Right lobe of liver (tissue), 4 donors: ENCODE measurements at regions not wholly inside any gene's neighbourhood (a gene's known extent, or its start where the extent isn't known, plus 50 kb on each side); places are given as distances from the start of the nearest gene placed in this dataset.

Experiments used
- POLR2A ChIP-seq: fragments of 450-650 bp; IDR thresholded peaks from one replicate; pipeline ENCODE4 v1.6.1; 2017; ENCODE audit warnings: antibody characterized with exemption, mild to moderate bottlenecking
- TF ChIP-seq, protein P1 (sequence below), 4 donors: fragments of 200-600 bp in 3 of 4; fragments of 450-650 bp in 1 of 4; IDR thresholded peaks; one replicate each; pipeline versions ENCODE4 v1.5.1 to v1.8.0; 2016 to 2022; ENCODE audit warnings: antibody characterized with exemption in 4 of 4, mild to moderate bottlenecking in 2 of 4
- donor health status: DM: no; HTN: no; CAD: no.
- donor health status: DM: no; HTN: no; CAD: no.
- donor health status: DM: no; HTN: yes; CAD: no.

DNA sequence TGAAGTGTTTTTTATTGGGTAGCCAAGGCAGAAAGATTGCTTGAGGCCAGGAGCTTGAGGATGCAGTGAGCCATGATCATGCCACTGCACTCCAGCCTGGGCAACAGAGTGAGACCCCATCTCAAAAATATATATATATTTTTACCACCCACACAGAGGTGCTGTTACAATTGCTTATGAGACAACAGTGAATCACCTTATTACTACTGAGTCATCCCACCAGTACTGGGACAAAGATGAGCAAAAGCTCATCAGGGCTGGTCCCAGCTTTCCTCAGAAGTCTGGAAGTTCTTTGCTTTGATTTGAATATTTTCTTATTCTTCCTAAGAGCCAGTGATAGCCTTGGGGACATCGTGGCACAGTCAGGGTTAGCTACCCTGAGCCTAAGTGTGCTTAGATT, 207.7 kb downstream of the SOX2 start:
- TF ChIP-seq, protein P1, sequence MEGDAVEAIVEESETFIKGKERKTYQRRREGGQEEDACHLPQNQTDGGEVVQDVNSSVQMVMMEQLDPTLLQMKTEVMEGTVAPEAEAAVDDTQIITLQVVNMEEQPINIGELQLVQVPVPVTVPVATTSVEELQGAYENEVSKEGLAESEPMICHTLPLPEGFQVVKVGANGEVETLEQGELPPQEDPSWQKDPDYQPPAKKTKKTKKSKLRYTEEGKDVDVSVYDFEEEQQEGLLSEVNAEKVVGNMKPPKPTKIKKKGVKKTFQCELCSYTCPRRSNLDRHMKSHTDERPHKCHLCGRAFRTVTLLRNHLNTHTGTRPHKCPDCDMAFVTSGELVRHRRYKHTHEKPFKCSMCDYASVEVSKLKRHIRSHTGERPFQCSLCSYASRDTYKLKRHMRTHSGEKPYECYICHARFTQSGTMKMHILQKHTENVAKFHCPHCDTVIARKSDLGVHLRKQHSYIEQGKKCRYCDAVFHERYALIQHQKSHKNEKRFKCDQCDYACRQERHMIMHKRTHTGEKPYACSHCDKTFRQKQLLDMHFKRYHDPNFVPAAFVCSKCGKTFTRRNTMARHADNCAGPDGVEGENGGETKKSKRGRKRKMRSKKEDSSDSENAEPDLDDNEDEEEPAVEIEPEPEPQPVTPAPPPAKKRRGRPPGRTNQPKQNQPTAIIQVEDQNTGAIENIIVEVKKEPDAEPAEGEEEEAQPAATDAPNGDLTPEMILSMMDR (IDR thresholded peaks at IDR 0.05) = no peak
- TF ChIP-seq POLR2A = no peak
